Lung (tissue), 11 donors: ENCODE measurements at regions not wholly inside any gene's neighbourhood (a gene's known extent, or its start where the extent isn't known, plus 50 kb on each side); places are given as distances from the start of the nearest gene placed in this dataset.

Experiments
- ATAC-seq: fragments of 200-7000 bp; cut with Tn5 transposase; one replicate; pipeline ENCODE4 v1.9.1; 2020; ENCODE audit warnings: moderate number of reproducible peaks; ENCODE audit not compliant: insufficient read depth, low FRiP score
- DNase-seq, 3 donors: peaks; one replicate each; pipeline ENCODE4 v3.0.0-alpha.2; 2013 to 2017
- H3K27ac ChIP-seq, 2 donors: one replicate each; pipeline ENCODE4 v1.5.1; 2013; ENCODE audit warnings: mild to moderate bottlenecking in 2 of 2, moderate library complexity in 2 of 2, control low read depth in 1 of 2, inconsistent platforms in 1 of 2, low read depth in 1 of 2, low read length in 1 of 2
- H3K27me3 ChIP-seq, 3 donors: one replicate each; pipeline ENCODE4 v1.5.1; 2013; ENCODE audit warnings: low read length in 2 of 3; ENCODE audit not compliant: control insufficient read depth in 3 of 3, insufficient read depth in 3 of 3
- H3K36me3 ChIP-seq, 4 donors: one replicate each; pipeline ENCODE4 v1.5.1; 2013; ENCODE audit warnings: low read length in 4 of 4, mild to moderate bottlenecking in 1 of 4, moderate library complexity in 1 of 4; ENCODE audit not compliant: control insufficient read depth in 4 of 4, insufficient read depth in 4 of 4
- H3K4me1 ChIP-seq, 5 donors: one replicate each; pipeline ENCODE4 v1.5.1; 2013; ENCODE audit warnings: low read length in 5 of 5, mild to moderate bottlenecking in 2 of 5, moderate library complexity in 1 of 5; ENCODE audit not compliant: control insufficient read depth in 5 of 5, insufficient read depth in 5 of 5
- H3K4me3 ChIP-seq: one replicate; pipeline ENCODE4 v1.5.1; 2013; ENCODE audit warnings: mild to moderate bottlenecking, control low read depth, moderate library complexity
- H3K9ac ChIP-seq, 2 donors: one replicate each; pipeline ENCODE4 v1.5.1; 2013; ENCODE audit warnings: low read length in 2 of 2, control low read depth in 1 of 2; ENCODE audit not compliant: insufficient read depth in 1 of 2
- H3K9me3 ChIP-seq, 4 donors: one replicate each; pipeline ENCODE4 v1.5.1; 2013; ENCODE audit warnings: low read length in 3 of 4, mild to moderate bottlenecking in 1 of 4, moderate library complexity in 1 of 4; ENCODE audit not compliant: control insufficient read depth in 4 of 4, insufficient read depth in 3 of 4
- WGBS, 2 donors: extraction: QIAGEN DNeasy Blood & Tissue Kit; methylation state at CpG; one replicate each; pipeline ENCODE4 v1.1.7; 2013; 5-methylcytosine and 5-hydroxymethylcytosine counted together
- TF ChIP-seq, protein P1 (sequence below): IDR thresholded peaks from 2 replicates; pipeline ENCODE4 v1.5.1; 2012; ENCODE audit warnings: mild to moderate bottlenecking; ENCODE audit errors: control extremely low read depth, extremely low read depth
- donor health status: control.
- donor health status: control.
- donor health status: Bipolar disorder and iron deficiency.
- donor health status: healthy.
- donor health status: DM: yes; HTN: yes; CAD: no.

DNA sequence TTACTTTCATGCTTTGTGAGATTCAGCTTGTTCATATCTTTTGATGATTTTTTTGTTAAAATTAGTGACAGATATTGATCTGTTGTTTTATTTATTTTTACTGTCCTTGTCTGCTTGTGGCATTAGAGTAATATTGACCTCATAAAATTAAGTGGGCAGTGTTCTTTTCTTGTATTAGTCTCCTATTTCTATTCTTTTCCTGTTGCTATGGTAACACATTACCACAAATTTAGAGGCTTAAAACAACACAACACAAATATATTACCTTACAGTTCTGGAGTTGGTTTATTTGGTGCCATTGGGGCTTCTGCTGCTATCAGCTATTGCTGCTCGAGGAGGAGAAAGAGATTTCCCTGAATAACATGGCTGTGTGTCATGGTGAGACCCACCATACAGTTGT, 135.7 kb downstream of the C1orf94 start:
- Histone ChIP-seq H3K36me3 (no peaks in the 10 kb centered on the region), H3K4me3 (no peak overlapping the region), H3K9me3 (peaks cover 0 to 17% (median 8%) of the 10 kb centered on the region in 4 donors), H3K4me1 (no peaks in the 10 kb centered on the region), H3K27ac (no peak overlapping the region), H3K9ac (no peak overlapping the region), H3K27me3 (no peaks in the 10 kb centered on the region)
- 38 to 54% methylated on average over 1 of the region's 1 CpG for WGBS, 2 donors
- TF ChIP-seq, protein P1, sequence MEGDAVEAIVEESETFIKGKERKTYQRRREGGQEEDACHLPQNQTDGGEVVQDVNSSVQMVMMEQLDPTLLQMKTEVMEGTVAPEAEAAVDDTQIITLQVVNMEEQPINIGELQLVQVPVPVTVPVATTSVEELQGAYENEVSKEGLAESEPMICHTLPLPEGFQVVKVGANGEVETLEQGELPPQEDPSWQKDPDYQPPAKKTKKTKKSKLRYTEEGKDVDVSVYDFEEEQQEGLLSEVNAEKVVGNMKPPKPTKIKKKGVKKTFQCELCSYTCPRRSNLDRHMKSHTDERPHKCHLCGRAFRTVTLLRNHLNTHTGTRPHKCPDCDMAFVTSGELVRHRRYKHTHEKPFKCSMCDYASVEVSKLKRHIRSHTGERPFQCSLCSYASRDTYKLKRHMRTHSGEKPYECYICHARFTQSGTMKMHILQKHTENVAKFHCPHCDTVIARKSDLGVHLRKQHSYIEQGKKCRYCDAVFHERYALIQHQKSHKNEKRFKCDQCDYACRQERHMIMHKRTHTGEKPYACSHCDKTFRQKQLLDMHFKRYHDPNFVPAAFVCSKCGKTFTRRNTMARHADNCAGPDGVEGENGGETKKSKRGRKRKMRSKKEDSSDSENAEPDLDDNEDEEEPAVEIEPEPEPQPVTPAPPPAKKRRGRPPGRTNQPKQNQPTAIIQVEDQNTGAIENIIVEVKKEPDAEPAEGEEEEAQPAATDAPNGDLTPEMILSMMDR = no peak
- DNase-seq (no peak), ATAC-seq (no peak)

DNA sequence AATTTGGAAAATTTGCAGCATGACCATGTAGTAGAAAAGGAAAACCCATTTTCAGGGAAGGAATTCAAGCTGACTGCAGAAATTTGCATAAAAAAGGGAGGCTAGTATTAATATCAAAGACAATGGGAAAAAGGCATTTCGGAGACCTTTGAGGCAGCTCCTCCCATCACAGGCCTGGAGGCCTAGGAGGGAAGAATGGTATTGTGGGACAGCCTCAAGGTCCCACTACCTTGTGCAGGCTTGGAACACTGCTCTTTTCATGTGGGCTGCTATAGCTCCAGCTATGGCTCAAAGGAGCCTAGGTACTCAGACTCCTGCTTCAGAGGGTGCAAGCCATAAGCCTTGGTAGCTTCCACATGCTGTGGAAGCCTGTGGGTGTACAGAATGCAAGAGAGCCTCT, 139.3 kb downstream of the C1orf94 start:
- Histone ChIP-seq H3K9ac (no peak overlapping the region), H3K4me1 (no peaks in the 10 kb centered on the region), H3K9me3 (peaks cover 0 to 16% (median 7%) of the 10 kb centered on the region in 4 donors), H3K36me3 (no peaks in the 10 kb centered on the region), H3K27ac (no peak overlapping the region), H3K27me3 (no peaks in the 10 kb centered on the region), H3K4me3 (no peak overlapping the region)
- TF ChIP-seq, protein P1 = no peak
- 74 to 78% methylated on average over 1 of the region's 1 CpG for WGBS, 2 donors
- DNase-seq (no peak), ATAC-seq (no peak)

DNA sequence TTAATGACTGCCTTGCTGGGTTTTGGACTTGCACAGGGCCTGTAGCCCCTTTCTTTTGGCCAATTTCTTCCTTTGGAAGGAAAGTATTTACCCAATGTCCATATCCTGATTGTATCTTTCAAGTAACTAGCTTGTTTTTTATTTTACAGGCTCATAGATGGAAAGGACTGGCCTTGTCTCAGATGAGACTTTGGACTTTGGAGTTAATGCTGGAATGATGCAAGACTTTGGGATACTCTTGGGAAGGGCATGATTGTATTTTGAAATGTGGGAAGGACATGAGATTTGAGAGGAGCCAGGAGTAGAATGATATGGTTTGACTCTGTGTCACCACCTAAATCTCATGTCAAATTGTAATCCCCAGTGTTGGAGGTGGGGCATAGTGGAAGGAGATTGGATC, 140.1 kb downstream of the C1orf94 start:
- Histone ChIP-seq H3K27me3 (no peaks in the 10 kb centered on the region), H3K4me3 (no peak overlapping the region), H3K4me1 (no peaks in the 10 kb centered on the region), H3K9ac (no peak overlapping the region), H3K36me3 (no peaks in the 10 kb centered on the region), H3K9me3 (peaks cover 0 to 12% (median 5%) of the 10 kb centered on the region in 4 donors), H3K27ac (no peak overlapping the region)
- TF ChIP-seq, protein P1 = no peak
- no peak for DNase-seq
- no peak for ATAC-seq

DNA sequence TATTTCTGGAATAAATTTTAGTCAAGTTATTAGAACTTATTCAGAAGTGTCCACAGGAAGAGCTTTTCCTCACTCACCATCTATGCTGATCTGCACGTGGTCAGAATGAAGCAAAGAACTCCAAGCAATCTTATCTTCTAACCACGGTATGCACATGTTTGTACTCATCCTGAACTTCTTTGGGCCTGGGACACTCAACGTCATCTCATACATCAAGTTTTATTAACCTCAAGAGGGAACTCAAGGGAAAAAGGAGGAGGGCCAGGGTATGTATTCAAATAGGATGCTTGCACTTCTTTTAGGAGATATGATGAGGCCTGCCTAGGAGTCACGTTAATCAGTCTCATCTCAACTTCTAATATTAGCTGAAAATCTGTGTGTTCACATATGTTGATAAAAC, 142.5 kb downstream of the C1orf94 start:
- DNase-seq (no peak), ATAC-seq (no peak)
- no peaks in the 10 kb centered on the region for H3K36me3 ChIP-seq
- no peak overlapping the region for H3K27ac ChIP-seq
- H3K27me3 ChIP-seq = no peaks in the 10 kb centered on the region
- no peaks in the 10 kb centered on the region for H3K4me1 ChIP-seq
- no peak overlapping the region for H3K9ac ChIP-seq
- TF ChIP-seq, protein P1 = no peak
- H3K9me3 ChIP-seq = peaks cover 0 to 12% (median 7%) of the 10 kb centered on the region in 4 donors
- 47 to 73% methylated on average over 4 of the region's 4 CpGs for WGBS, 2 donors
- H3K4me3 ChIP-seq = no peak overlapping the region
